GM21528 (cell line): ENCODE measurements at regions not wholly inside any gene's neighbourhood (a gene's known extent, or its start where the extent isn't known, plus 50 kb on each side); places are given as distances from the start of the nearest gene placed in this dataset.
"Not testable (repeated sequence)": the region's sequence is repeated elsewhere in the genome, so short reads cannot be mapped to it uniquely, and the experiment has no call there.

Experiments
- ATAC-seq: cut with Tn5 transposase; IDR thresholded peaks from one replicate; pipeline ENCODE4 v1.9.1; 2021; ENCODE audit warnings: mild to moderate bottlenecking, moderate library complexity; ENCODE audit not compliant: unreplicated experiment, low FRiP score

DNA sequence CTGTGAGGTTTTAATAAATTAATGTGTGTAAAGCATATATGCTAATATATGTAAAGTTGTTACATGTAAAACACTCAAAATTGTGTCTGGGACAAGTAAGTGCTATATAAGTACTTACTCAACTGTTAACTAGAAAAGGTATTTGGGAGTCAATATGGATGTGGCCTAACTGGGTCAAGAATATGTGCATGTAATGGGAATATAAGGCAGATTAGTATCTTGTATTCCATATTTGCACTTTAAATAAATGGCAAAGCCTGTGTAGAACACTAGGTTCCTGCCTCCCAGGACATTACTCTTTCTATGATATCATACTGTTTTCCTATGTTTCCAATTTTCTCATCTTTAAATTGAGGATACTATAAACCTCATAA, 270.6 kb downstream of the FBXO8 start:
- no peak for ATAC-seq

- ATAC-seq, result no peak
Observed at GRCh38 chr4:174012135-174012885, 271.2 kb downstream of the FBXO8 start.

- ATAC-seq, result no peak
Observed at GRCh38 chr4:174010547-174010946, 272.9 kb downstream of the FBXO8 start.

- no peak for ATAC-seq
Observed at GRCh38 chr4:174009686-174010451, 273.6 kb downstream of the FBXO8 start.

- no peak for ATAC-seq
Observed at GRCh38 chr4:174005422-174005821, 278.0 kb downstream of the FBXO8 start.

GRCh38 chr4:173998471-173999144, 284.9 kb downstream of the FBXO8 start:
- no peak for ATAC-seq

DNA sequence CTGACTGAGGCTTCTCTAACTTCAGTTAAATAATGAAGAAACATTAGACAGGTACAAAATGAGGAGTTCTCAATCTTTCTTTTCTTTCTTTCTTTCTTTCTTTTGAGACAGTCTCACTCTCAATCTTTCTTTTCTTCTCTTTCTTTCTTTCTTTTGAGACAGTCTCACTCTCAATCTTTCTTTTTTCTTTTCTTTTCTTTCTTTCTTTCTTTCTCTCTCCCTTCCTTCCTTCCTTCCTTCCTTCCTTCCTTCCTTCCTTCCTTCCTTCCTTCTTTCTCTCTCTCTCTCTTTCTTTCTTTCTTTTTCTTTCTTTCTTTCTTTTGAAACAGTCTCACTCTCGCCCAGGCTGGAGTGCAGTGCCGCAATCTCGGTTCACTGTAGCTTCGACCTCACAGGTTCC, 287.7 kb downstream of the FBXO8 start:
- ATAC-seq, result not testable (repeated sequence)

- ATAC-seq, result no peak
Observed at GRCh38 chr4:173991814-173992213, 291.7 kb downstream of the FBXO8 start.

GRCh38 chr4:173991316-173991715, 292.2 kb downstream of the FBXO8 start:
- ATAC-seq, result no peak

DNA sequence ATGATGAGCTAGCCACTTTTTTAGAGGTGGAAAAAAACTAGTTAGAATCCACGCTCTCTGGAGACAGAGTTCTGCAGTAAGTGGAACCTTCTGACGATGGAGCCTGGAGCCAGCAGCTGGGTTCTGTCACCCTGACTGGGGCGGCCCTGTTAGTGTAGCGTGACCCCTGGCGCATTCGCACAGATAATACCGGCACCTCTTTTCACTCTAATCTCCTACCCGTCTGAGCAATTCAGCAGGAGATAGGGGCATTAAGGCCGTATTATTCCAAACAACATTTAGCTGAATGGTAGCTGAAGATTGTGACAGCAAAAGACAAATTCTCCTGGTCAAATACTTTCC, 292.6 kb downstream of the FBXO8 start:
- no peak for ATAC-seq

- ATAC-seq, result no peak
Observed at GRCh38 chr4:173990126-173990868, 293.2 kb downstream of the FBXO8 start.

GRCh38 chr4:173963523-173963922, 319.9 kb downstream of the FBXO8 start:
- ATAC-seq, result not testable (repeated sequence)

DNA sequence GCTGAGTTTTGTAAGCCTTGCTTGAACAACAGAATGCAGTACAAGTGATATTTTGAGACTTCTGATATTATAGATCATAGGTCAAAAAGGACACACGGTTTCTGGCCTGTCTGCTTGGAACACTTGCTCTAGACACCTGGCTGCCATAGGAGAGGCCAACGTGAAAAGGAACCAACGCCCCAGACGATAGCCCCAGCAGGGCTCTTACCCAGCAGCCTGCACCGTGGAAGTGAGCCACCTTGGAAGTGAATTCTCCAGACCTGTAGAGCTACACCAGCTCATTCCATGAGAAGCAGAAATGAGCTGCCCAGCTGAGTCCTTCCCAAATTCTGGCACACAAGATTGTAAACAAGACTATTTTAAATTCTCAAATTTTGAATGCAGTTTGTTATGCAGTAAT, 323.1 kb downstream of the FBXO8 start:
- ATAC-seq, result no peak

DNA sequence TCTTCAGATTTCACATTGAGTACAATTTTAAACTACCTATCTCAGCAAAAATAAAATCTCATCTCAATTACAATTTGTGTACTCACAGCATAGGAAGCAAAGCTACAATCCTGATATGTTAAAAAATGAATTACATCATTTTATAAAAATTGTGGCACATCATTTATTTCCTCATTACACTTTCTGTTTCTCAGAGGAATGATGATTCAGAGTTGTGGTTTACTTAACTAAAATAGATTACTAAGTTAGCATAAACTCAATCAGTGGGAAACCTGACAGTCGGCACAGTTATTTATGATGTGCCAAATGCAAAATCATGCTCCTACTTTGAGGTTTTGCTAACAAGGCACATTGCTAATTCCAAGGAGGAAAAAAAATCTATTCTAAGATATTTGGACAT, 325.0 kb downstream of the FBXO8 start:
- ATAC-seq, result no peak

DNA sequence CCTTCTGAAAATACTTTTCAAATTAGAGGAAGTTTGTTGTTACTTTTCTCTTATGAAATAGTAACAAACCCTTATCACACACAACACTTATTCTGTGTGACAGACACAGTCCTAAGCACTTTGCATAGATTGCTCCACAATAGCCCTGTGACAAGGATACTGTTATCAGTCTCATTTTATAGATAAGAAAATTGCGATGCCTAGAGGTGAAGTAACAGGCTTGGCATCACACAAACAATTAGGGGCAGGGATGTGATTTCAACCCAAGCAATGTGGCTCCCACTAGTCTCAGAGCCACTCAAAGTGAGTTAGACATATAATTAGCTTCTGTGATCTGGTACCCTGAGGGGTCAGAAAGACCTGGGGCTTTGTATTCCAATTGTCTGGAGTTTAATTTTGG, 339.9 kb downstream of the FBXO8 start:
- no peak for ATAC-seq

DNA sequence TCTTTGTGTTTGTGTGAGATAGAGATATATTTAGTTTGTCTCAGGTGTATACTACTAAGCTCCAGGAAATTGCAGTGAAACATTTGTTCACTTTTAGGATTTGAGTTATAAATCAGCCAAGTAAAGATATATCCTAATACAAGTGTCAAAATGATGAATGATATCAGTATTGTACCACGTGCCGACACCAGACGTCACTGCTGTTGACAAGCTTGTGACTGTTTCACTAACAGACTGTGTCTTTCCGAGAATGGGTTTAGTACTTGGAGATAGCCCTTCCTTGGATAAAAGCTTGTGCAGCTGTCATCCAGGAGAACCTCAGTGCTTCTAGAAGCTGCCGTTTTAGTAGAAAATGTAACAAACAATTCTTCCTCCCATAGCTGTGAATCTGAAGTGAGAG, 343.3 kb downstream of the FBXO8 start:
- no peak for ATAC-seq

- no peak for ATAC-seq
Observed at GRCh38 chr4:173937631-173938270, 345.7 kb downstream of the FBXO8 start.

GRCh38 chr4:173936861-173937260, 346.6 kb downstream of the FBXO8 start:
- ATAC-seq, result no peak

- ATAC-seq, result no peak
Observed at GRCh38 chr4:173935622-173936405, 347.7 kb downstream of the FBXO8 start.
